SK-N-SH (cell line): ENCODE measurements at regions not wholly inside any gene's neighbourhood (a gene's known extent, or its start where the extent isn't known, plus 50 kb on each side); places are given as distances from the start of the nearest gene placed in this dataset.

Source experiments
- CTCF ChIA-PET: fragments of 300-600, 350-600 bp; formaldehyde crosslinking; extraction: SDS; loops from one replicate; lab custom pipeline; 2021; lab: Yijun Ruan, JAX
- POLR2A ChIA-PET: fragments of 350-600 bp; sonication (Branson Sonifier 250); formaldehyde crosslinking; extraction: SDS; loops from one replicate; lab custom pipeline; 2020; ENCODE audit warnings: antibody characterized with exemption, inconsistent platforms; lab: Yijun Ruan, JAX
- DNase-seq: peaks from one replicate; pipeline ENCODE4 v3.0.0; 2012
- H2AFZ ChIP-seq: fragments of 200-600 bp; sonication (generic); 2 replicates; pipeline ENCODE4 v1.8.1; 2016; ENCODE audit warnings: antibody characterized with exemption, mild to moderate bottlenecking, low read depth
- H3F3A ChIP-seq: fragments of 200-600 bp; sonication (generic); replicated peaks from 2 replicates; pipeline ENCODE3; 2016; ENCODE audit warnings: antibody characterized with exemption, mild to moderate bottlenecking; ENCODE audit not compliant: insufficient read depth
- H3K27ac ChIP-seq, 2 experiments: fragments of 200-500 bp in 1 of 2; fragments of 200-600 bp in 1 of 2; sonication (Bioruptor generic) in 1 of 2; sonication (generic), shearing (Covaris generic) in 1 of 2; 2 replicates each; pipeline versions ENCODE4 v1.5.1 to v1.6.1; 2014 to 2016; ENCODE audit warnings: low read depth in 2 of 2, inconsistent platforms in 1 of 2, low read length in 1 of 2, mild to moderate bottlenecking in 1 of 2, mixed read lengths in 1 of 2
- H3K27me3 ChIP-seq: fragments of 200-600 bp; sonication (generic), shearing (Covaris generic); 2 replicates; pipeline ENCODE4 v1.6.1; 2016; ENCODE audit warnings: mixed run types; ENCODE audit not compliant: insufficient read depth
- H3K36me3 ChIP-seq, 2 experiments: fragments of 200-500 bp in 1 of 2; fragments of 200-600 bp in 1 of 2; sonication (Bioruptor generic) in 1 of 2; sonication (generic) in 1 of 2; replicated peaks in 1 of 2; 2 replicates each; pipeline versions ENCODE3 to v1.5.1; 2014 to 2016; ENCODE audit warnings: low read length in 1 of 2, mild to moderate bottlenecking in 1 of 2; ENCODE audit not compliant: insufficient read depth in 2 of 2, control insufficient read depth in 1 of 2
- H3K4me1 ChIP-seq, 2 experiments: fragments of 200-500 bp in 1 of 2; fragments of 200-600 bp in 1 of 2; sonication (Bioruptor generic) in 1 of 2; sonication (generic), shearing (Covaris generic) in 1 of 2; 2 replicates each; pipeline versions ENCODE4 v1.5.1 to v1.6.1; 2014 to 2016; ENCODE audit warnings: low read depth in 1 of 2, low read length in 1 of 2, mixed run types in 1 of 2; ENCODE audit not compliant: insufficient read depth in 2 of 2, control insufficient read depth in 1 of 2
- H3K4me2 ChIP-seq: fragments of 200-600 bp; sonication (generic), shearing (Covaris generic); 2 replicates; pipeline ENCODE4 v1.6.1; 2017; ENCODE audit warnings: mixed run types
- H3K4me3 ChIP-seq, 2 experiments: fragments of 200-500 bp in 1 of 2; fragments of 200-600 bp in 1 of 2; sonication (Bioruptor generic) in 1 of 2; sonication (generic), shearing (Covaris generic) in 1 of 2; 2 replicates each; pipeline versions ENCODE4 v1.5.1 to v1.8.1; 2014 to 2016; ENCODE audit warnings: low read depth in 2 of 2, inconsistent platforms in 1 of 2, low read length in 1 of 2, mild to moderate bottlenecking in 1 of 2, mixed read lengths in 1 of 2, moderate library complexity in 1 of 2
- H3K79me2 ChIP-seq: fragments of 200-600 bp; sonication (generic); 2 replicates; pipeline ENCODE4 v1.8.1; 2017; ENCODE audit warnings: mild to moderate bottlenecking; ENCODE audit not compliant: insufficient read depth
- H3K9ac ChIP-seq: fragments of 200-600 bp; sonication (generic); 2 replicates; pipeline ENCODE4 v1.6.1; 2017; ENCODE audit warnings: mixed run types
- H3K9me2 ChIP-seq: fragments of 200-600 bp; sonication (generic); 2 replicates; pipeline ENCODE4 v1.6.1; 2017; ENCODE audit warnings: mixed run types
- H3K9me3 ChIP-seq: fragments of 200-600 bp; sonication (generic); 2 replicates; pipeline ENCODE4 v1.6.1; 2017; ENCODE audit warnings: mixed run types, mild to moderate bottlenecking, moderate library complexity
- H4K20me1 ChIP-seq: fragments of 200-600 bp; sonication (generic); 2 replicates; pipeline ENCODE4 v1.6.1; 2017; ENCODE audit warnings: mild to moderate bottlenecking, mixed run types; ENCODE audit not compliant: insufficient read depth
- EZH2phosphoT487 ChIP-seq: fragments of 200-600 bp; sonication (generic); IDR thresholded peaks from 2 replicates; pipeline ENCODE4 v1.6.1; 2017; ENCODE audit warnings: low read depth, mixed run types, mild to moderate bottlenecking, antibody characterized with exemption, moderate library complexity, borderline replicate concordance
- FOXJ3 ChIP-seq: sonication (generic); formaldehyde crosslinking; IDR thresholded peaks from 2 replicates; pipeline ENCODE4 v1.5.1; 2020; ENCODE audit warnings: mild to moderate bottlenecking, missing genetic modification reagents
- FOXM1 ChIP-seq: IDR thresholded peaks from 2 replicates; pipeline ENCODE4 v1.4.0; 2012; ENCODE audit warnings: low read depth, mild to moderate bottlenecking
- GABPA ChIP-seq: IDR thresholded peaks from 2 replicates; pipeline ENCODE4 v1.4.0; 2012; ENCODE audit warnings: low read depth, mild to moderate bottlenecking
- GATA2 ChIP-seq: sonication (generic); formaldehyde crosslinking; IDR thresholded peaks from 2 replicates; pipeline ENCODE4 v1.5.0; 2020; ENCODE audit warnings: mild to moderate bottlenecking, missing genetic modification reagents
- IRF3 ChIP-seq: fragments of 150-350 bp; IDR thresholded peaks from 2 replicates; pipeline ENCODE4 v1.6.1; 2016; ENCODE audit warnings: mild to moderate bottlenecking, low read depth, low read length
- JUND ChIP-seq: IDR thresholded peaks from 2 replicates; pipeline ENCODE4 v1.4.0; 2012
- POLR2AphosphoS5 ChIP-seq: IDR thresholded peaks from 2 replicates; pipeline ENCODE4 v1.6.1; 2012; ENCODE audit warnings: low read depth, low read length
- RAD21 ChIP-seq: IDR thresholded peaks from 2 replicates; pipeline ENCODE4 v1.6.1; 2012; ENCODE audit warnings: mild to moderate bottlenecking, low read length
- RFX5 ChIP-seq: IDR thresholded peaks from 2 replicates; pipeline ENCODE4 v1.6.1; 2012; ENCODE audit warnings: mild to moderate bottlenecking, improper control_type of control experiment, low read length
- RXRA ChIP-seq: IDR thresholded peaks from 2 replicates; pipeline ENCODE4 v1.4.0; 2012; ENCODE audit warnings: low read depth, mild to moderate bottlenecking, borderline replicate concordance
- SIN3A ChIP-seq: IDR thresholded peaks from 2 replicates; pipeline ENCODE4 v1.6.1; 2012; ENCODE audit warnings: low read depth, mild to moderate bottlenecking, low read length, moderate library complexity, borderline replicate concordance
- SMC3 ChIP-seq: IDR thresholded peaks from 2 replicates; pipeline ENCODE4 v1.6.1; 2012; ENCODE audit warnings: low read depth, low read length, improper control_type of control experiment
- TEAD4 ChIP-seq: IDR thresholded peaks from 2 replicates; pipeline ENCODE4 v1.4.0; 2012; ENCODE audit warnings: mild to moderate bottlenecking, borderline replicate concordance; ENCODE audit not compliant: insufficient read depth
- USF1 ChIP-seq: IDR thresholded peaks from 2 replicates; pipeline ENCODE4 v1.4.0; 2012; ENCODE audit warnings: low read depth, borderline replicate concordance
- WGBS: methylation state at CpG from one replicate; pipeline ENCODE4 v1.1.6; 2017; ENCODE audit warnings: low lambda C conversion rate; 5-methylcytosine and 5-hydroxymethylcytosine counted together

GRCh38 chr5:82811490-82811889, 265.7 kb downstream of the TMEM167A start:
- H3K79me2 ChIP-seq, result no peaks in the 10 kb centered on the region
- CTCF ChIA-PET, result interaction anchor here (1.2 kb wide), 1 partner anchor 50 kb away, joined by 3 read pairs; no protein-coding TSS in a partner anchor
- POLR2A ChIA-PET, result no interaction called here
- TF ChIP-seq RXRA (no peak), EZH2phosphoT487 (no peak), USF1 (no peak), JUND (no peak), TEAD4 (no peak)
- TF ChIP-seq, all 33 proteins: peak for 0
- Histone ChIP-seq H3K9ac (no peak overlapping the region), H3K9me2 (no peaks in the 10 kb centered on the region), H3K27ac (no peak overlapping the region), H3K4me1 (no peaks in the 10 kb centered on the region), H3K4me3 (no peak overlapping the region), H2AFZ (no peak overlapping the region), H3K4me2 (no peak overlapping the region), H3K9me3 (no peaks in the 10 kb centered on the region), H4K20me1 (no peaks in the 10 kb centered on the region), H3K36me3 (no peaks in the 10 kb centered on the region), H3K27me3 (no peaks in the 10 kb centered on the region), H3F3A (no peaks in the 10 kb centered on the region)
- no peak for DNase-seq
- 60% methylated on average over 6 of the region's 6 CpGs for WGBS

GRCh38 chr5:82809420-82810143, 267.6 kb downstream of the TMEM167A start:
- POLR2A ChIA-PET, result no interaction called here

More at GRCh38 chr5:82809420-82810143, 267.6 kb downstream of the TMEM167A start:
- no peaks in the 10 kb centered on the region for H3K9me2 ChIP-seq
- H3K4me1 ChIP-seq, result no peaks in the 10 kb centered on the region
- TF ChIP-seq JUND (no peak), GABPA (no peak), IRF3 (no peak), POLR2AphosphoS5 (no peak), FOXM1 (no peak), RFX5 (no peak), RAD21 (no peak), RXRA (no peak), FOXJ3 (CRISPR knock-in tag) (no peak), SMC3 (no peak), GATA2 (no peak), SIN3A (no peak)
- no peak overlapping the region for H2AFZ ChIP-seq
- no peaks in the 10 kb centered on the region for H3F3A ChIP-seq
- H3K27me3 ChIP-seq, result no peaks in the 10 kb centered on the region
- H3K36me3 ChIP-seq, result no peaks in the 10 kb centered on the region
- no peaks in the 10 kb centered on the region for H3K79me2 ChIP-seq
- H3K4me3 ChIP-seq, result no peak overlapping the region
- CTCF ChIA-PET, result interaction anchor here (1.1 kb wide), 1 partner anchor 16 kb away, joined by 3 read pairs; no protein-coding TSS in a partner anchor
- no peak for DNase-seq
- H3K27ac ChIP-seq, result no peak overlapping the region
- H3K9me3 ChIP-seq, result no peaks in the 10 kb centered on the region
- H3K4me2 ChIP-seq, result no peak overlapping the region
- H4K20me1 ChIP-seq, result no peaks in the 10 kb centered on the region
- 73% methylated on average over 2 of the region's 2 CpGs for WGBS
- no peak overlapping the region for H3K9ac ChIP-seq
